Cardiac fibroblast (primary cell): ENCODE measurements at regions not wholly inside any gene's neighbourhood (a gene's known extent, or its start where the extent isn't known, plus 50 kb on each side); places are given as distances from the start of the nearest gene placed in this dataset.
"Not testable (repeated sequence)": the region's sequence is repeated elsewhere in the genome, so short reads cannot be mapped to it uniquely, and the experiment has no call there.

Experiments
- DNase-seq, 2 donors: peaks; one replicate each; pipeline versions ENCODE4 v3.0.0 to v3.0.0-alpha.2; 2010; ENCODE audit warnings: low read depth in 2 of 2
- H3K4me3 ChIP-seq, 2 donors: replicated peaks in 1 of 2; 1 replicate in 1 of 2; 2 replicates in 1 of 2; pipeline ENCODE4 v1.5.1; 2011; ENCODE audit warnings: low read depth in 2 of 2, low read length in 2 of 2, mild to moderate bottlenecking in 2 of 2, moderate library complexity in 1 of 2
- TF ChIP-seq, protein P1 (sequence below): IDR thresholded peaks from one replicate; pipeline ENCODE4 v1.5.1; 2011; ENCODE audit warnings: low read depth, mild to moderate bottlenecking, low read length, inconsistent platforms

DNA sequence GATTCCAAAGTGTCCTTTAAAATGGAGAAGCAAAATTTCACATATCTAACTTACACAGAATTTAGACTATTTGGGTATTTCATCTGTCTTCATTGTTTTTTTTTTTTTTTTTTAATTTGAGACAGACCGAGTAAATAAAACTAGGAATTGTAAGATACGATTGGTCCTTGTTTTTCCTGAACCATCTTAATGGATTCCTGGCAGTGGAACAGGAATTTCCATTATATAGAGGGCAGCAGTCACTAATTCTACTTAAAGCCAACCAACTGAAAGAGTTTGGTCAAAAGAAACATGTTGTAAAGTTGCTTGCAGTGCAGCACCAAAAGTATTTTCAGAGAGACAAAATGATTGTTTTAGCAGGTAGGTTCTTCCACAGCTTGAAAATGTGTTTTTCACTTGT lies 72.5 kb upstream of the HGF start:
- DNase-seq, result no peak

GRCh38 chr7:81839708-81840369 lies 70.0 kb upstream of the HGF start:
- no peak overlapping the region for H3K4me3 ChIP-seq
- DNase-seq, result no peak
- TF ChIP-seq, protein P1, sequence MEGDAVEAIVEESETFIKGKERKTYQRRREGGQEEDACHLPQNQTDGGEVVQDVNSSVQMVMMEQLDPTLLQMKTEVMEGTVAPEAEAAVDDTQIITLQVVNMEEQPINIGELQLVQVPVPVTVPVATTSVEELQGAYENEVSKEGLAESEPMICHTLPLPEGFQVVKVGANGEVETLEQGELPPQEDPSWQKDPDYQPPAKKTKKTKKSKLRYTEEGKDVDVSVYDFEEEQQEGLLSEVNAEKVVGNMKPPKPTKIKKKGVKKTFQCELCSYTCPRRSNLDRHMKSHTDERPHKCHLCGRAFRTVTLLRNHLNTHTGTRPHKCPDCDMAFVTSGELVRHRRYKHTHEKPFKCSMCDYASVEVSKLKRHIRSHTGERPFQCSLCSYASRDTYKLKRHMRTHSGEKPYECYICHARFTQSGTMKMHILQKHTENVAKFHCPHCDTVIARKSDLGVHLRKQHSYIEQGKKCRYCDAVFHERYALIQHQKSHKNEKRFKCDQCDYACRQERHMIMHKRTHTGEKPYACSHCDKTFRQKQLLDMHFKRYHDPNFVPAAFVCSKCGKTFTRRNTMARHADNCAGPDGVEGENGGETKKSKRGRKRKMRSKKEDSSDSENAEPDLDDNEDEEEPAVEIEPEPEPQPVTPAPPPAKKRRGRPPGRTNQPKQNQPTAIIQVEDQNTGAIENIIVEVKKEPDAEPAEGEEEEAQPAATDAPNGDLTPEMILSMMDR, result no peak

More for the DNA sequence above, 72.5 kb upstream of the HGF start:
- TF ChIP-seq, protein P1, result no peak
- H3K4me3 ChIP-seq, result no peak overlapping the region

GRCh38 chr7:81833401-81833800 lies 63.6 kb upstream of the HGF start:
- TF ChIP-seq, protein P1, result no peak
- no peak overlapping the region for H3K4me3 ChIP-seq
- DNase-seq, result peak; percentile 50 to 57

DNA sequence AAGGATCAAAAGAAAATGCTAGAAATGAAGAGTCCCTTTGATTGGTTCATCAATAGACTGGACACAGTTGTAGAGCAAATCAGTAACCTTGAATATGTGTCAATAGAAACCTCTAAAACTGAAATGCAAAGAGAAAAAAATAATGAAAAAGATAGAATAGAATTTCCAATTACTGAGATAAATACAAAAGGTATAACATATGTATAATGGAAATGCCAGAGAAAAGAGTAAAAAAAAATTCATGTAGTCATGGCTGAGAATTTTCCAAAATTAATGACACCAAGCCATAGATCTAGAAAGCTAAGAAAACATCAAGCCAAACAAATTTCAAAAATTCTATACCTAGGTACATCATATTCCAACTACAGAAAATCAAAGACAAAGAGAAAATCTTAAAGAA lies 62.0 kb upstream of the HGF start:
- no peak for DNase-seq
- TF ChIP-seq, protein P1, result no peak

DNA sequence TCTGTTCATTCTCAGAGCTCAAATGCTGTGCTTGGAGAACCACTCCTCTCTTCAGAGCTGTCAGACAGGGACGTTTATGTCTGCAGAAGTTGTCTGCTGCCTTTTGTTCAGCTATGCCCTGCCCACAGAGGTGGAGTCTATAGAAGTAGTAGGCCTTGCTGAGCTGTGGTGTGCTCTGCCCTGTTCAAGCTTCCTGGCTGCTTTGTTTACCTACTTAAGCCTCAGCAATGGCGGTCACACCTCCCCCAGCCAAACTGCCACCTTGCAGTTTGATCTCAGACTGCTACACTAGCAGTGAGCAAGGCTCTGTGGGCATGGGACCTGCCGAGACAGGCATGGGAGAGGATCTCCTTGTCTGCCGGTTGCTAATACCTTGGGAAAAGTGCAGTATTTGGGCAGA lies 59.7 kb upstream of the HGF start:
- H3K4me3 ChIP-seq, DNase-seq: not testable (repeated sequence)

More for the DNA sequence above, 62.0 kb upstream of the HGF start:
- no peak overlapping the region for H3K4me3 ChIP-seq

GRCh38 chr7:81822811-81823210 lies 53.0 kb upstream of the HGF start:
- TF ChIP-seq, protein P1, result no peak
- H3K4me3 ChIP-seq, result no peak overlapping the region
- no peak for DNase-seq

- no peak for DNase-seq
- no peak overlapping the region for H3K4me3 ChIP-seq
- TF ChIP-seq, protein P1, result no peak
Observed at GRCh38 chr7:81819861-81820260, 50.0 kb upstream of the HGF start.
